HUES64 (cell line): ENCODE measurements at regions not wholly inside any gene's neighbourhood (a gene's known extent, or its start where the extent isn't known, plus 50 kb on each side); places are given as distances from the start of the nearest gene placed in this dataset.
"Not testable (repeated sequence)": the region's sequence is repeated elsewhere in the genome, so short reads cannot be mapped to it uniquely, and the experiment has no call there.

Source experiments
- H3K27ac ChIP-seq: 2 replicates; pipeline ENCODE4 v1.7.0; 2013; ENCODE audit warnings: low read depth, low read length, inconsistent platforms
- H3K27me3 ChIP-seq: 2 replicates; pipeline ENCODE4 v1.6.1; 2013; ENCODE audit warnings: mild to moderate bottlenecking, low read length; ENCODE audit not compliant: insufficient read depth
- H3K36me3 ChIP-seq: 2 replicates; pipeline ENCODE4 v1.6.1; 2013; ENCODE audit warnings: mild to moderate bottlenecking, low read length; ENCODE audit not compliant: insufficient read depth
- H3K4me1 ChIP-seq: 2 replicates; pipeline ENCODE4 v1.6.1; 2013; ENCODE audit warnings: mild to moderate bottlenecking, low read length, moderate library complexity; ENCODE audit not compliant: insufficient read depth
- H3K4me3 ChIP-seq: 2 replicates; pipeline ENCODE4 v1.5.1; 2013; ENCODE audit warnings: mild to moderate bottlenecking, low read length, moderate library complexity
- H3K9ac ChIP-seq: 2 replicates; pipeline ENCODE4 v1.6.1; 2013; ENCODE audit warnings: mild to moderate bottlenecking, low read depth, low read length
- H3K9me3 ChIP-seq: 2 replicates; pipeline ENCODE4 v1.6.1; 2013; ENCODE audit warnings: low read depth, low read length; ENCODE audit not compliant: insufficient read depth
- WGBS: fragments of 150-250, 120-280 bp; methylation state at CpG from one replicate; pipeline ENCODE4 v1.1.7; 2013; ENCODE audit warnings: missing lambda C conversion rate; 5-methylcytosine and 5-hydroxymethylcytosine counted together

DNA sequence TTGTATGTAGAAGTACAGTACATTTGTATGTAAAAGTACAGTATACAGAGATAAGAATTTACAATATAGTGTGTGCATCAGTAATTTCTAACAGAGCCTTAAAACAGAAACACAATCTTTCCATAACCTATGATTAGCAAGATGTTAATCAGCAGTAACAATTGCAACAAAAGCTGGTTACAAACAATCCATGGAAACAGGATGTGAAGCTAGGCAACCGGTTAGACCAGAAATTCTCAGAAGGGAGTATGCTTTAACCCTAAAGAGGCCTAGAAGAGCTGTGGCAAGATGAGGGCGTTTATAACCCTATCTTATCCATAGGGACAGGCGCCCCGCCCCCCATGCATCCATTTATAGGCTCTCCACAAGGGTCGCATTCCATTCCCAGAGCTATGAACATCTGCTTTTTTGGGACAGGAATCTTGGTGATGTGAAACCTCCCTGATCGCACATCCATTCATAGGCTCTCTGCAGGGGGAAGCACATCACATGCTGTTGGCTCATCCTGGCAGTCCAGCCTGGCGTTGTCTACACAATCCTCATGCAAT is 180.3 kb downstream of the PDGFRA start:
- not testable (repeated sequence) for H3K9ac ChIP-seq, H3K4me3 ChIP-seq
- WGBS: 93% methylated on average over 7 of the region's 7 CpGs

DNA sequence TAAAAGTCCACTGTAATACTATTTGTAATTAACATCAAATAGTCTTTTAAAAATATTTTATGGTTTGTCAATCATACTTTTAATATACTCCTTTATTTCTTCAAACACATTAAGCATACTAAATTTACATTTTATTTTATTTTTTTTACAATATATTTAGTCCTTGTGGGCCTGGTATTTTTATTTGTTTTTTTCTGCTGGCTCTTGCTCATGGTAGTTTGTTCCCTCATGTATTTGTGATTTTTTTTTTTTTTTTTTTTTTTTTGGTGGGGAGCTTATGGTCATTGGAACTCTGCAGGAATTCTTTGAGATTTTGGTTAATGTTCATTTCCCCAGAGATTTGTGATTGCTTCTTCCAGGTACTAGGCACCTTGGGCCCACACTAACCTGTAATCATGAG is 185.5 kb downstream of the PDGFRA start:
- H3K4me1 ChIP-seq: no peaks in the 10 kb centered on the region
- no peak overlapping the region for H3K4me3 ChIP-seq
- no peak overlapping the region for H3K27ac ChIP-seq
- H3K27me3 ChIP-seq: no peaks in the 10 kb centered on the region
- 0 out of 2 replicates have a peak, but pooled peaks cover 4% of the 10 kb centered on the region for H3K9me3 ChIP-seq
- H3K36me3 ChIP-seq: no peaks in the 10 kb centered on the region
- H3K9ac ChIP-seq: no peak overlapping the region

More for the DNA sequence above, 180.3 kb downstream of the PDGFRA start:
- not testable (repeated sequence) for H3K36me3 ChIP-seq, H3K9me3 ChIP-seq, H3K4me1 ChIP-seq, H3K27ac ChIP-seq, H3K27me3 ChIP-seq

DNA sequence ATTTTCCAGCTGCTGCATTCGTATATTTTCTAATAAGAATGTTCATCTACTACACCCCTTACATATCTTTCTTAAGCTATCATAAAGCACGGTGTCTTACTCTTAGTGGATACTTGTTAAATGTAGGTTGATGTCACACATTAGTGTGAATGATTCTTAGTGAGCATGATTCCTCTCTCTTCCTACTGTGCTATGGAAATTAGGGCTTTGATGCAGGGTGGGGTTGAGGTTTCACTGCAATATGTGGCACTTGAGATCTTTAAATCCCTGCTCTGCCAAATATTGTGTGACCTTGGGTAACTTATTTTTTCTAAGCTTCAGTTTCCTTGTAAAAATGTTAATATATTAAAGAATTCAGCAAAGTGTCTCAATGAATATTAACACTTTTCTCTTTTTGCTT is 188.4 kb downstream of the PDGFRA start:
- H3K27ac ChIP-seq: no peak overlapping the region
- H3K27me3 ChIP-seq: no peaks in the 10 kb centered on the region
- H3K4me3 ChIP-seq: no peak overlapping the region
- H3K4me1 ChIP-seq: no peaks in the 10 kb centered on the region
- peaks cover 11% of the 10 kb centered on the region for H3K9me3 ChIP-seq
- H3K9ac ChIP-seq: no peak overlapping the region
- no peaks in the 10 kb centered on the region for H3K36me3 ChIP-seq
- WGBS: 91% methylated on average over 2 of the region's 2 CpGs

DNA sequence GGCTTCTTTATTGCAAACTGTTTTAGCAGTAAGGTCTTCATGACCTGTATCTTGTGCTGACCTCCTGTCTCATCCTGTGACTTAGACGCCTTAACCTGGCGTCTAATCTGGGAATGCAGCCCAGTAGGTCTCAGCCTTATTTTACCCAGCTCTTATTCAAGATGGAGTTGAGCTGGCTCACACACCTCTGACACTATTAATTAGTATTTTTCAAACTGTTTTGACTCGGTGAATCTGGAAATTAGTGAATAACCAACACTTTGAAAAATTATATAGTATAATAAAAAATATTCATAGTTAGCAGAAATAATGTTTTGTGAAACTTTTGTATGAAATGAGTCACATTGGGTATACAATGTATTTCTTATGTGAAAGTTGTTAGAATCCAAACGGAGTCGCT is 189.4 kb downstream of the PDGFRA start:
- no peak overlapping the region for H3K27ac ChIP-seq
- H3K27me3 ChIP-seq: no peaks in the 10 kb centered on the region
- H3K36me3 ChIP-seq: no peaks in the 10 kb centered on the region
- no peaks in the 10 kb centered on the region for H3K4me1 ChIP-seq
- H3K4me3 ChIP-seq: no peak overlapping the region
- WGBS: 79% methylated on average over 4 of the region's 5 CpGs
- peaks cover 16% of the 10 kb centered on the region for H3K9me3 ChIP-seq
- H3K9ac ChIP-seq: no peak overlapping the region

DNA sequence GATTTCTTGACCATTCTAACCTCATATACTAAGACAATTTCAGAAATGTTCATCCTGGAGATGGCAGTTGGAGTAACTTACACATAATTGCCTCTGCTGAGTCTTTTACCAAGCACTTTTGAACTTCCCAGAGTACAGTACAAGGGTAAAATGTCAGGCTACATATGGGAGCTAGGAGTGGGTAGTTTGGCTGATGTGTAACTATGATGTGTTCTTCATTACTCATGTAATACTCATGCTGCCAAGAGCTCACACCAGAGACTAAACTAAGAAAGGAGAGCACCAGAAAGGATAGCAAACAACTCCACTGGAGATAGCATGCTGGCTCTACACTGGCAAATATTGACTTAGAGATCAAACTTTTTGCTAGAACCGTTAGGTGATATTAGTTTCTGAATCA is 194.0 kb downstream of the PDGFRA start:
- Histone ChIP-seq H3K9ac (no peak overlapping the region), H3K27ac (no peak overlapping the region), H3K4me3 (no peak overlapping the region), H3K27me3 (no peaks in the 10 kb centered on the region; the same call in 1 of the 2 replicates), H3K36me3 (no peaks in the 10 kb centered on the region), H3K9me3 (peaks cover 13% of the 10 kb centered on the region), H3K4me1 (peaks cover 8% of the 10 kb centered on the region; the same call in 1 of the 2 replicates)
- WGBS: 80% methylated on average over 1 of the region's 1 CpG

DNA sequence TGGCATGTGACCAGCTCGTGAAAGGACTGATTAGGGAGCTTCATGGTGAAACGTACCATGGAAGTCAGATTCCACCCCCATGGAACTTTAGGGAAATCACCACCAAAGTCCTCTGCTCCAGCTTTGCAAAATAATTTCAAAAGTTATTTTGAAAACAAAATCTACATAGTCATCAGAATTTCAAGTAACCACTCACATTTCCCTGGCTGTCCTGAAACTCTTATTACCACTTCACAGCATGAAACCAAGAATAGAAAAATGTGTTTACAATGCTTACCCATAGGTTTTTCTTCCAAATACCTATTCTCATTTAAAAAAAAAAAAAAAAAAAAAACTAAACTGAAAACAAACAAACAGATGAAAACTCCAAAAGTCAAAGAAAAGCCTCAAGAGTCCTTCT is 198.7 kb downstream of the PDGFRA start:
- WGBS: 84% methylated on average over 2 of the region's 2 CpGs
- Histone ChIP-seq H3K9ac (no peak overlapping the region), H3K4me1 (peaks cover 8% of the 10 kb centered on the region; the same call in 1 of the 2 replicates), H3K4me3 (no peak overlapping the region), H3K27me3 (no peaks in the 10 kb centered on the region; the same call in 1 of the 2 replicates), H3K9me3 (peaks cover 3% of the 10 kb centered on the region; the same call in 1 of the 2 replicates), H3K27ac (no peak overlapping the region), H3K36me3 (no peaks in the 10 kb centered on the region)

DNA sequence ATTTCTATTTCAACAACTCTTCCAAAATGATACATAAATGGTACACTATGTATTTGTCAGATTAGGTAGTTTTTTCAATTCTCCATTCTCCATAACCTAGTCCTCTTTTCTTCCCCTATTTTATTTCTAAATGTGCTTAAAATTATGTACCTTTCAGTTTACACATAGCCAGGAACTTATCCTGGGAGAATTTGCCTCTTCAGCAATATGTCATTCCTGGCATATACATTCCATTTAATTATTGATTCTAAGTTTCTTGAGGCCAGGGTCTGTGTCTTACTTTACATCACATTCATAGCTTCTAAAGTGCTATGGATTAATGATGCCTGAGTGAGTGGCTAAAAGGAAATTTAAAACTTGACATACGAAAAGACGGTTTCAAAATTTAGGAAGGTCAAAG is 199.8 kb downstream of the PDGFRA start:
- Histone ChIP-seq H3K9ac (no peak overlapping the region), H3K36me3 (no peaks in the 10 kb centered on the region), H3K4me1 (peaks cover 8% of the 10 kb centered on the region; the same call in 1 of the 2 replicates), H3K27me3 (no peaks in the 10 kb centered on the region; the same call in 1 of the 2 replicates), H3K4me3 (no peak overlapping the region), H3K9me3 (no peaks in the 10 kb centered on the region), H3K27ac (no peak overlapping the region)
- WGBS: 96% methylated on average over 2 of the region's 2 CpGs

DNA sequence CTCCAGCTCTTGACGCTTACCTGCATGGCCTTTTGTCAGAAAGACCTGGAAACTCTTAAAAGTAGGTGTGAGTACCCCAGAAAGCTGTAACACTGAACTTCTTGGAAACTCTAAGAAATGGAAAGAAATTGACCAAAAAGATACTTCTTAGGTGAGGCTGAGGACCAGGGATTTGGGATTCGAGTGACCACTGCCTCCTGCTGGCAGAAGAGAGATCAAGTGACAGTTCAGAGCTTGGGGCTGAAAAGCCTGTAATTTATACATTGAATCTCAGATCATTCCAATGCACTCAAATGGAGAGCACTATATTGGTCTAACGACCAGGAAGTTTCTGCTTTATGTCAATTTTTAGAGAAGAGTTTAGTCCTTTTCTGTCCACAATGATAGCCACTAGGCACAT is 204.6 kb downstream of the PDGFRA start:
- Histone ChIP-seq H3K36me3 (no peaks in the 10 kb centered on the region), H3K27ac (no peak overlapping the region), H3K27me3 (no peaks in the 10 kb centered on the region; the same call in 1 of the 2 replicates), H3K4me1 (no peaks in the 10 kb centered on the region), H3K9ac (no peak overlapping the region), H3K9me3 (no peaks in the 10 kb centered on the region), H3K4me3 (no peak overlapping the region)
- WGBS: 35% methylated on average over 3 of the region's 3 CpGs

DNA sequence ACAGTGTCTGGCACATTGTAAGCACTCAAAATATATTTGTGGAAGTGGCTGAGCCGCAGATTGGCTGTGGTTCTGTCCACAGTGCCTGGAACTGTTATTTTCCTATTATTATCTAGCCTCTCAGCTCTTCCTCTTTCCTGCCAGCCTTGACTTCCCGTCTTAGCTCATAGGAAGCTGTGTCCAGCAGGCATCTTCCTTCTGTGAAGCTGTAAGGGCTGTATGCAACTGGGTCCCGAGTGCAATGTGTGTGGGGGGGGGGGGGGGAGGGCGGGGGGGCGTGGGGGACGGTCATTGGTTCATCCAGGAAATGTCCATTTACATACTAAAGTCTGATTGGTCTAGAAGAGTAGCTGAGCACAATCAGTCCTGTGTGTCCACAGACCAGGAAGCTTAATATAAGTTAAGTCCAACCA is 210.7 kb downstream of the PDGFRA start:
- H3K4me1 ChIP-seq: no peaks in the 10 kb centered on the region
- no peaks in the 10 kb centered on the region for H3K36me3 ChIP-seq
- H3K27ac ChIP-seq: no peak overlapping the region
- H3K9ac ChIP-seq: no peak overlapping the region
- H3K27me3 ChIP-seq: no peaks in the 10 kb centered on the region; the same call in 1 of the 2 replicates
- no peaks in the 10 kb centered on the region for H3K9me3 ChIP-seq
- WGBS: 84% methylated on average over 2 of the region's 6 CpGs
- H3K4me3 ChIP-seq: no peak overlapping the region

DNA sequence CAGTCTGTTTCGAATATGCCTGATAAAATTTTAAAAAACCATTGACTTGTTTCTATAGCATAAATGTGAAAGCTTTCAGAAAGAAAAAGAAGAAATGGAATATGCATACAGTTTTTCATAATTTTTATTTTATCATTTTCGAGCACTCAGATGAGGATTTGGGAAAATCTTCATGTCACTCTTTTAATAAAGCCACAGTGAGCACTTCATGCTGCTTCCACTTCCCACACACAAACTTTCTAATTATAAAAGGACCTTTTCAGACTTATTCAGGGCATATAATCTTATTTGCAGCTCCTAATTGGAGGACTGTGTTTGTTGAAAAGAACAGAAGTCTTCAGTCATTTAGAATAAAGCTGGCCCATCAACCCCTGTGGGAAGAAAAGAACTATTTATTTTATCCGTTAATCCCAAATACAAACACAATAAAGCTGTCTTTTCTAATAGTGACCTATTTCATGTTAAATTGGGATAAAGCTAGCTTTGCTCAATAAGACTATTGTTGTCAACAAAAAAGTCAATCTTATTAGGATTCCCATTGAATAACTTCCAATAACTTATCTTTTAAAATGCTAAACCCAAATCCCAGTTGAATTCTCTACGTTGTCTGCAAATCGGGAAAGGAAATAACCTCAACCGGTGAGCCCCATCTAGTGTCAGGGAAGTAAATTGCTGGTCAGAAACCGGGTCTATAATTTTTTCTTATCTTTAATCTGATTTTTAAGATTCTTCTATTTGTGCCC is 211.5 kb downstream of the PDGFRA start:
- no peak overlapping the region for H3K27ac ChIP-seq
- 40% methylated on average over 4 of the region's 7 CpGs for WGBS

DNA sequence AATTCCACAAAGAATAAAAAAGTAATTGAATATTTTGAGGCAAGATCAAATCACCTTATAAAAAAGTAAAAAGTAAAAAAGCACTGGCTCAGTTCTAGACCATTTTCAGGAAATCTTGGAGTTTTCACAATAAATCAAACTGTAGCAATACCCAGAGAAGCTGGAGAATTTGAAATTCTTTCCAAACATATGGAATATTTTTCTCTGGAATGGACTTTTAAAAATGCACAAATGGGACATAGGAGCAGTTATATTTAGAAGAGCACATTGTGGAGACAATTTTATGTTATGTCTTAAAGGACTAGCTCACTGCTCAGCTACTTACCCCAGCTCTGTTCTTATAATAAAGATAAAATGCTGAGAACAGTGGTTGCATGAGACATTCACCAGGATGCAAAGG is 211.9 kb upstream of the KIT start:
- no peaks in the 10 kb centered on the region for H3K36me3 ChIP-seq

More for the DNA sequence above, 211.5 kb downstream of the PDGFRA start:
- H3K4me3 ChIP-seq: no peak overlapping the region
- no peaks in the 10 kb centered on the region for H3K4me1 ChIP-seq
- no peaks in the 10 kb centered on the region for H3K9me3 ChIP-seq
- no peaks in the 10 kb centered on the region; the same call in 1 of the 2 replicates for H3K27me3 ChIP-seq
- no peak overlapping the region for H3K9ac ChIP-seq
- no peaks in the 10 kb centered on the region for H3K36me3 ChIP-seq

More for the DNA sequence above, 211.9 kb upstream of the KIT start:
- H3K9me3 ChIP-seq: peaks cover 8% of the 10 kb centered on the region
- no peaks in the 10 kb centered on the region for H3K4me1 ChIP-seq
- H3K27ac ChIP-seq: no peak overlapping the region
- no peak overlapping the region for H3K4me3 ChIP-seq
- no peak overlapping the region for H3K9ac ChIP-seq
- no peaks in the 10 kb centered on the region; the same call in 1 of the 2 replicates for H3K27me3 ChIP-seq
